CD14-positive monocyte (primary cell): ENCODE measurements at regions not wholly inside any gene's neighbourhood (a gene's known extent, or its start where the extent isn't known, plus 50 kb on each side); places are given as distances from the start of the nearest gene placed in this dataset.

Source experiments
- DNase-seq, 3 donors: peaks; one replicate each; pipeline ENCODE4 v3.0.0-alpha.2; 2011 to 2022
- H2AFZ ChIP-seq: 2 replicates; pipeline ENCODE4 v1.6.0; 2012; ENCODE audit warnings: mild to moderate bottlenecking, low read depth, low read length, inconsistent platforms; ENCODE audit not compliant: insufficient read depth, poor library complexity, severe bottlenecking
- H3K27ac ChIP-seq, 2 donors: 1 replicate in 1 of 2; 2 replicates in 1 of 2; pipeline ENCODE4 v1.5.1; 2012 to 2013; ENCODE audit warnings: low read length in 2 of 2, control low read depth in 1 of 2, inconsistent platforms in 1 of 2, low read depth in 1 of 2, mild to moderate bottlenecking in 1 of 2
- H3K27me3 ChIP-seq, 2 donors: one replicate each; pipeline versions ENCODE4 v1.6.0 to v1.6.1; 2011 to 2013; ENCODE audit warnings: low read length in 2 of 2; ENCODE audit not compliant: control insufficient read depth in 2 of 2, insufficient read depth in 2 of 2
- H3K36me3 ChIP-seq, 2 donors: replicated peaks in 1 of 2; 1 replicate in 1 of 2; 2 replicates in 1 of 2; pipeline versions ENCODE4 v1.5.1 to v1.6.1; 2012 to 2013; ENCODE audit warnings: low read length in 2 of 2, control low read depth in 1 of 2, inconsistent platforms in 1 of 2, mild to moderate bottlenecking in 1 of 2; ENCODE audit not compliant: insufficient read depth in 2 of 2, control insufficient read depth in 1 of 2
- H3K4me1 ChIP-seq, 2 donors: 1 replicate in 1 of 2; 2 replicates in 1 of 2; pipeline versions ENCODE4 v1.5.1 to v1.6.1; 2012 to 2013; ENCODE audit warnings: low read length in 2 of 2, control low read depth in 1 of 2, inconsistent platforms in 1 of 2, mild to moderate bottlenecking in 1 of 2, moderate library complexity in 1 of 2; ENCODE audit not compliant: insufficient read depth in 2 of 2, control insufficient read depth in 1 of 2
- H3K4me2 ChIP-seq: replicated peaks from 2 replicates; pipeline ENCODE3; 2012; ENCODE audit warnings: low read length, moderate library complexity, mild to moderate bottlenecking; ENCODE audit not compliant: poor library complexity, severe bottlenecking; ENCODE audit errors: extremely low read depth
- H3K4me3 ChIP-seq, 3 experiments: fragments of 200-600 bp in 1 of 3; sonication (generic) in 1 of 3; replicated peaks in 1 of 3; 1 replicate in 2 of 3; 2 replicates in 1 of 3; pipeline ENCODE4 v1.5.1; 2011 to 2013; ENCODE audit warnings: low read length in 3 of 3, mild to moderate bottlenecking in 3 of 3, control low read depth in 2 of 3, low read depth in 2 of 3, inconsistent platforms in 1 of 3, moderate library complexity in 1 of 3
- H3K79me2 ChIP-seq: 2 replicates; pipeline ENCODE4 v1.6.0; 2012; ENCODE audit warnings: mild to moderate bottlenecking, control low read depth, inconsistent platforms, low read length, moderate library complexity; ENCODE audit not compliant: insufficient read depth
- H3K9ac ChIP-seq: 2 replicates; pipeline ENCODE4 v1.6.0; 2017; ENCODE audit warnings: low read length, mild to moderate bottlenecking; ENCODE audit not compliant: insufficient read depth, poor library complexity, severe bottlenecking
- H3K9me3 ChIP-seq, 2 donors: replicated peaks in 1 of 2; 1 replicate in 1 of 2; 2 replicates in 1 of 2; pipeline versions ENCODE4 v1.5.1 to v1.6.1; 2012 to 2013; ENCODE audit warnings: low read length in 2 of 2, control low read depth in 1 of 2; ENCODE audit not compliant: control insufficient read depth in 1 of 2, insufficient read depth in 1 of 2
- H4K20me1 ChIP-seq: 2 replicates; pipeline ENCODE4 v1.6.0; 2012; ENCODE audit warnings: mild to moderate bottlenecking, low read length, control low read depth, moderate library complexity; ENCODE audit not compliant: insufficient read depth
- H3K27ac Mint-ChIP-seq, 7 donors: one replicate each; pipeline ENCODE4 v1.8.0; 2020; ENCODE audit warnings: mild to moderate bottlenecking in 7 of 7, mixed read lengths in 7 of 7, moderate library complexity in 6 of 7, inconsistent platforms in 2 of 7
- H3K27me3 Mint-ChIP-seq, 3 donors: one replicate each; pipeline ENCODE4 v1.8.0; 2021 to 2022; ENCODE audit warnings: low read depth in 3 of 3, mild to moderate bottlenecking in 3 of 3, mixed read lengths in 3 of 3, moderate library complexity in 3 of 3, inconsistent platforms in 1 of 3
- H3K36me3 Mint-ChIP-seq, 2 donors: one replicate each; pipeline ENCODE4 v1.8.0; 2020; ENCODE audit warnings: mixed read lengths in 2 of 2, inconsistent platforms in 1 of 2, mild to moderate bottlenecking in 1 of 2
- H3K4me1 Mint-ChIP-seq: one replicate; pipeline ENCODE4 v1.8.0; 2020; ENCODE audit warnings: mild to moderate bottlenecking, mixed read lengths
- H3K4me3 Mint-ChIP-seq, 2 donors: one replicate each; pipeline ENCODE4 v1.8.0; 2020; ENCODE audit warnings: mild to moderate bottlenecking in 2 of 2, mixed read lengths in 2 of 2, moderate library complexity in 1 of 2
- H3K9me3 Mint-ChIP-seq, 7 donors: one replicate each; pipeline ENCODE4 v1.8.0; 2020 to 2022; ENCODE audit warnings: mixed read lengths in 7 of 7, mild to moderate bottlenecking in 6 of 7, moderate library complexity in 6 of 7, inconsistent platforms in 2 of 7
- CTCF ChIP-seq: fragments of 200-600 bp; IDR thresholded peaks from one replicate; pipeline ENCODE4 v1.8.0; 2022; ENCODE audit warnings: antibody characterized with exemption, mild to moderate bottlenecking
- WGBS: methylation state at CpG from one replicate; pipeline ENCODE4 v1.1.5; 2013; ENCODE audit warnings: missing lambda C conversion rate; ENCODE audit not compliant: insufficient coverage; 5-methylcytosine and 5-hydroxymethylcytosine counted together
- intact Hi-C, 2 donors: fragments of 100-400 bp; cut with micrococcal nuclease; formaldehyde crosslinking; loops; one replicate each; pipeline versions ENCODE4 v1.15.0 to v1.15.1; 2023

- H3K4me2 ChIP-seq, result no peak overlapping the region
- no peaks in the 10 kb centered on the region for H3K79me2 ChIP-seq
- no peaks in the 10 kb centered on the region for H3K9me3 ChIP-seq
- Mint-ChIP-seq H3K27ac (no peak overlapping the region), H3K36me3 (no peaks in the 10 kb centered on the region), H3K4me1 (no peaks in the 10 kb centered on the region), H3K27me3 (no peaks in the 10 kb centered on the region), H3K9me3 (peaks cover 0 to 8% (median 4%) of the 10 kb centered on the region in 7 donors), H3K4me3 (no peak overlapping the region)
- intact Hi-C loops, result no loop called here
- H3K36me3 ChIP-seq, result no peaks in the 10 kb centered on the region
- no peak overlapping the region for H2AFZ ChIP-seq
- no peak overlapping the region for H3K27ac ChIP-seq
- no peaks in the 10 kb centered on the region for H3K4me1 ChIP-seq
- no peak overlapping the region for H3K9ac ChIP-seq
- no peak for TF ChIP-seq CTCF
- DNase-seq, result no peak
- no CpG with 5 or more reads among the region's 1 CpG for WGBS
- H4K20me1 ChIP-seq, result no peaks in the 10 kb centered on the region
- H3K4me3 ChIP-seq, result no peak overlapping the region
- H3K27me3 ChIP-seq, result no peaks in the 10 kb centered on the region
These were observed 856.6 kb downstream of the METTL15 start for GRCh38 chr11:28964811-28965210.

- Mint-ChIP-seq H3K9me3 (peaks cover 0 to 8% (median 3%) of the 10 kb centered on the region in 7 donors), H3K4me1 (no peaks in the 10 kb centered on the region), H3K4me3 (no peak overlapping the region), H3K36me3 (no peaks in the 10 kb centered on the region), H3K27ac (no peak overlapping the region), H3K27me3 (no peaks in the 10 kb centered on the region)
- no peaks in the 10 kb centered on the region for H4K20me1 ChIP-seq
- H3K36me3 ChIP-seq, result no peaks in the 10 kb centered on the region
- H3K79me2 ChIP-seq, result no peaks in the 10 kb centered on the region
- no peak for TF ChIP-seq CTCF
- no peak overlapping the region for H3K9ac ChIP-seq
- WGBS, result no CpG with 5 or more reads among the region's 1 CpG
- H3K27ac ChIP-seq, result no peak overlapping the region
- no peak overlapping the region for H3K4me2 ChIP-seq
- no peaks in the 10 kb centered on the region for H3K27me3 ChIP-seq
- no peak overlapping the region for H2AFZ ChIP-seq
- H3K9me3 ChIP-seq, result peaks cover 0 to 6% of the 10 kb centered on the region in 2 donors
- intact Hi-C loops, result no loop called here
- DNase-seq, result no peak
- H3K4me3 ChIP-seq, result no peak overlapping the region
- no peaks in the 10 kb centered on the region for H3K4me1 ChIP-seq
These were observed 855.0 kb downstream of the METTL15 start for GRCh38 chr11:28963187-28963586.
